NCI-H2227 treated with DMSO at 0.1 percent for 48 hours (cell line): ENCODE measurements at regions not wholly inside any gene's neighbourhood (a gene's known extent, or its start where the extent isn't known, plus 50 kb on each side); places are given as distances from the start of the nearest gene placed in this dataset.

ENCODE experiments used
- DNase-seq: peaks from one replicate; lab custom pipeline; 2025; lab: John Stamatoyannopoulos, UW

DNA sequence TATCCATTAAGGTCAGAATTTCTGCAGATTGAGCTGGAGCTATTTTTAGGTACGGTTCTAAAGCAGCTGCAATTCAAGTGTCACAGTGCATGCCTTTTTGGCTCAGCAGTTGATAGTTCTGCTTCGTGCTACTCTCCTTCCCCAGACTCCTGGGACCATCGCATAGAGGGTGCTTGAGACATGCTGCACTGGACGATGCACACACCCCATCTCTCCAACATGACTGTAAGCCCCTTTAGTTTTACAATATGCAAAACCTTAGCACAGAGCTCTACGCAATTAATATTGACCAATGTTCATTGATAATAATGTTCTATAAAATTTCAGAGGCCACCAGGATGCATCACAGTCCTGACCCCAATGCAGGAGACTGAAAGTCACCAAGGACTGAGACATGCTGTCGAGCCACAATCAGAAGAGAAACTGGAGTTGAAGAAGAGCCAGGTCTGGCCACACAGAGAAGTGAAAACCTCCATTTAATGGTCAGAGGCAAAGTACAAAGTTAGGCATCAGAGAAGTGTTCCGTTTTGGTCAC, 120.9 kb upstream of the ZC3H12C start:
- DNase-seq, result no peak

- DNase-seq, result no peak
These were observed 120.3 kb upstream of the ZC3H12C start for GRCh38 chr11:109972939-109973338.

DNA sequence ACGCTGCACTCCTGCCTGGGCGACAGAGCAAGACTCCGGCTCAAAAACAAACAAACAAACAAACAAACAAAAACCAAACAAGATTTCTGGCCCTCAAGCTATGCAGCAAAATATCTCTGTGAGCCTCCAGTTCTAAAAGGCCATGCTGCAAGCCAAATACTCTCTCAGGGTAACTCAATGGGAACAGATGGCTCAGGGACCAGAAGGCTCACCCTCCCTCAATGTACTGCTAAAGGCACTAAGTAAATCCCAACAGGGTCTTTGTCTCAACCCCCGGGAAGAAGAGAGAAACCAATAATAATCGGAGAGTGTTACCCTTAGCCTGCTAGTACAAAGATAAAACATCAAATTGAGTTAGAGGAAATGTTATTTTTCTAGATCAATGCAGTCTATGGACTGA, 119.7 kb upstream of the ZC3H12C start:
- no peak for DNase-seq

DNA sequence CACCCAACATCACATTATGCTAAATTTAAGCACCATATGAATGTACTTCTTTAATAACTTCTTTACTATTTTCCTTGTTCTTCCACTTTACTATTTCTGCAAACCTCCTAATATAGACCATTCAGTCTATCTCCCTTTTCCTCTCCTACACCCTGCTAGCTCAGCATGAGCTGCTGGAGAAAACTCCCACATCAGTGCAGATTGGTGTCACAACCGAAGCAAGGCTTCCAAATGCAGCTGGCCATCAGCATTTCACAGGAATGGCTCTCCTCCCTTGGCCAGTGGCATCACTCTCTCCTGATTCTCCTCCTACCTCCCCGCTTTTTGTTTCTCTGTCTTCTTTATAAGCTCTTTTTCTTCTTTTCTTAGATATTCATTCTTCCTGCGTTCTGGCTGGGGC, 118.7 kb upstream of the ZC3H12C start:
- no peak for DNase-seq

GRCh38 chr11:109978895-109979294, 114.3 kb upstream of the ZC3H12C start:
- no peak for DNase-seq

- no peak for DNase-seq
These were observed 112.1 kb upstream of the ZC3H12C start for GRCh38 chr11:109981031-109981636.

- DNase-seq, result no peak
These were observed 109.8 kb upstream of the ZC3H12C start for GRCh38 chr11:109983358-109983757.

DNA sequence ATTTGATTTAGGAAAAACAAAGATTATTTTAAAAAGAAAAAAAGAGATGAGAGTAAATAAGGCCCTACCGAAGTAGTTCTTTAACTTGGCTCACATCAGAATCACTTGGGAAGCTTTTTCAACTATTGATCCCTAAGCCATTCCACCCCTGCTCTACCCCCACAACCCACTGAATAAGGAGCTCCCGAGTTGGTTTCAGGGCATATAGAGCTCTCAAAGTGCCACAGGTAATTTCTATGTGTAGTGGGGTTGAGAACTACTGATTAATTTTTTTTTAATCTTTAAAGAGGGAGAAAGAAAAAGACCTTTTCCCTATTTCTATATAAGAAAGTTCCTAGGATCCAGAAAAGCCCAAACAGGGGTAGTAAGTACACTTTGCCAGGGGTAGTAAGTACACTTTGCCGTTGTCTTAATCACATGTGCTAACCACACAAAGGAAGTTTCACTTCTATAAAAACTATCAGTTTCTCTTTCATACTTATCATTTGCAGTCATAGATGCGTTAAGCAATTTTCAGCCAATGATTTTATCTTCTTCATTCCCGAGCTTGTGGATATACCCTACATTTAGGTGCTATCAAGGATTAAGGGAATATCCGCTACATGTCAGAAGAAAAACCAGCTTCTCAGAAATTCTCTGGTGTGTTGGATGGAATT, 108.4 kb upstream of the ZC3H12C start:
- no peak for DNase-seq

DNA sequence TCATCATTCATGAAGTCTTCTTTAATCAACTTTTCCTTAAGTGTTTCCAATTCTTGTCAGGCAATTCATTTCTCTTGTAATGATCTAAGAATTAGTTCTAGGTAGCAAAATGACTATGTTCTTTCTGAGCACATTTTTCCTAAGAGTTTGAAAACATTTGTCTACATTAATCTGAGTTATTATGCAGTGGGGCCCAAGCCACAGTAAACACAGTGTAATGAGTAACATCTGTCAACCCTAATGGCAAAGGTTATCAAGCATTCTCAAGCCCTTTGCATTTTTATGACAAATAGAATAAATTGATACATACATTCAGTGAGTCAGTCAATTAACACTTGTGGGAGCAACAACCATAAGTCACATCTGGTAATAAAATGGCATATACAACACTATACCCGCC, 106.7 kb upstream of the ZC3H12C start:
- DNase-seq, result no peak

DNA sequence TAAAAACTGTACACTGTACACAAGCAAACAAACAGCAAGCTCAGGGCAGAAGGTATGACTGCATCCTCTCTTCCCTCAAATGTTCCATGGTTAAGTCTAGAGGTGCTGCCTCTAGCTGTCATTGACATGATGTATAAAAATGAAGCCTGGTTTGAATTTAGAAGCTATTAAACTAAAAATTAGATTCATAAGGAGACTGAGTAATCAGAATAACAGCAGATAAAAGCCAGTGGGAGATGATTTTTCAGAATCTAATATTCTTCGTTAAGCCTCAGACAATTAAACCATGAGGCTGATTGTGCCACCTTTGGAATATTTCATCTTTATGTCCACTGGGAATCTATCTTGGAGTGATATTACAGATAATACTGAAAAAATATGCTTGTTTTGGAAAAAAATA, 101.4 kb upstream of the ZC3H12C start:
- no peak for DNase-seq

- no peak for DNase-seq
These were observed 99.4 kb upstream of the ZC3H12C start for GRCh38 chr11:109993786-109994185.

- no peak for DNase-seq
These were observed 98.3 kb upstream of the ZC3H12C start for GRCh38 chr11:109994907-109995306.

DNA sequence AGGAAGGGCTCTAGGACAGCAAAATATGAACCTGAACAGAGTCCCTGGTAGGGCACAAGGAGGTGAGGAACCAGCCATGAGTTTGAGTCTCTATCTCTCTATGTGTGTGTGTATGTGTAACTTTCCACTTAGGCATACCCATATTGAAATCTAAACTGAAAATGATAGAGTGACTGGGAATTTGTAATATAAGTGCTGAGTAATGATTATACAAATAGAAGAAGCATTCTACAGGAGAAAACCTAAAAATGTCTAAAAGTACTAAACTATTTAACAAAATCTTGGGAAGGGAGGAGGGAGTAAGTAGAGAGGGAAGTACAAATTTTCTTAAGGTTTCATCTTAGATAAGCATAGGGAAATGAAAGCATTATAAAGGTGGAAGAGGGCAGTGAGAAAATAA, 97.1 kb upstream of the ZC3H12C start:
- DNase-seq, result no peak

DNA sequence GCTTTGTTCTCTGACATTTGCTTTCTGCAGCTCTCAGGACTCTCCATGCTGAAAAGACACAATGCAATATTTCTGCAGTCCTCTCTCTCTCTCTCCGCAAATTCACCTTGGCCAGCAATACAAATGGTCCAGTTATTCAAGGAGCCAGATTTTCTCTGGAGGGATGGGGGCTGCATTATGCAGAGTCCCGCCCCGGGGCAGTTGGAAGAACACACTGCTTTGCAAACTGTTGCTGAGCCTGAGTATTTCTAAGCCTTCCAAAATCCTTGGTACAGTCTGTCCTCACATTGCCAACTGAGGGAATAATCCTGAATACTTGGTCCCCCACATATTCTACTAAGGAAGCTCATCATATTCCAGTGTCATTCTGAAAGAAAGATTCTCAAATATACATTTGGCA, 94.3 kb upstream of the ZC3H12C start:
- no peak for DNase-seq

DNA sequence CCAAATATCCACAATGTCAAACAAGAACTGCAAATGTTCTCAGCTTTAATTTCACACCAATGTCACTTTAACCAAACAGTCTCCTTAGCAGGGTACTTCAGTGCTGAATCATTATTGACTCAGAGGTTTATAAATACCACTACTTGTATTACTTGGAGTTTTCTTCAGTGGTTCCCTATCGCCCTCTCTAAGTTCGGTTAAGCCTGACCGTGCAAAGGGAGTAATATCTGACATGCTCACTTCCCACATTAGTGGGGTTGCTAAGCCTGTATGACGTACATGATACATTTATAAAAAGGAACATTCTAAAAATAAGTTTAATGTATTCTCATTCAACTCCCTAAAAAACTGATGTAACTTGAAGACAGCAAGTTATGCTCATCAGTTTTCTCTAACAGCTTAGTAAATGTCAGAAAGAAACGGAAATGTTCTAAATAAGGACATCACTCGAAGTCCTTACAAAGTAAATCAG, 93.1 kb upstream of the ZC3H12C start:
- DNase-seq, result no peak

- DNase-seq, result no peak
These were observed 92.3 kb upstream of the ZC3H12C start for GRCh38 chr11:110000850-110001249.

GRCh38 chr11:110003426-110003825, 89.8 kb upstream of the ZC3H12C start:
- no peak for DNase-seq

DNA sequence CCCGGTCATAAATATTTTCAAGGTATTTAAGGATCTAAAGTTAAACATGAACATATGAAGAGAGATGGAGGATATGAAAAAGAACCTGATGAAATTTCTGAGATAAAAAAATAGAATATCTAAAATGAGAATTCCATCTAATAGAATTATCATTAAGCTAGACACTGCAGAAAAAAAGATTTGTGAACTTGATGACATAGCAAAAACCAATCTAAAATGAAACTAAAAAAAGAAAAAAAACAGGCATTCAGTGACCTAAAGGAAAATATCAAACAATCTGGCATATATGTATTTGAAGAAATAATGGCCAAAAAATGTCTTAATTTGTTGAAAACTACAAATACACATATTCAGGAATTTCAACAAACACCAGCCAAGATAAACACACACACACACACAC, 81.6 kb upstream of the ZC3H12C start:
- no peak for DNase-seq

DNA sequence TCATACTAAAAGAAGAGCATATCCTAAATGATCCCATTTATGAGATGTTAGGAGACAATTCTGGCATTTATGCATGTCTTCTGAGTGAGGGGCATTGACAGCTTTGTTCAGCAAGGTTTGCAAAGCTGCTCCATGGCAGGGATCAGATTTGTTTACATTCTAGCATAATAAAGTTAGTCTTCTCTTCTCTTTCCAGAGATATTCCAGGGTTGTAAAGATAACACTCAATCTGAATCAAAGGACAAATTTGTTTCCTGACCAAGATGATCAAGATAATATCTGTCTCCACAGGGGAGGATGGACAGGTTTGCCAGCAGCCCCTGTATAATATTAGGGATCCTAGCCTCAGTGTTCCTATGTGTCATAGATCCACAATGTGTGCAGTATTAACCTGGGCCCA, 77.5 kb upstream of the ZC3H12C start:
- DNase-seq, result no peak

DNA sequence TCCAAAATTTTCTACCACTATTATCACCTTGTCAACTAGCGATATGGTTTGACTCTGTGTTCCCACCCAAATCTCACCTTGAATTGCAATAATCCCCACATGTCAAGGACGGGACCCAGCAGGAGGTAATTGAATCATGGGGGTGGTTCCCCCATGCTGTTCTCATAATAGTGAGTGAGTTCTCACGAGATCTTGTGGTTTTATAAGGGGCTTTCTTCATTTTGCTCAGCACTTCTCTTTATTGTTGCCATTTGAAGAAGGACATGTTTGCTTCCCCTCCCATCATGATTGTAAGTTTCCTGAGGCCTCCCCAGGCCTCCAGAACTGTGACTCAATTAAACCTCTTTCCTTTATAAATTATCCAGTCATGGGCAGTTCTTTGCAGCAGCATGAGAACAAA, 73.5 kb upstream of the ZC3H12C start:
- DNase-seq, result no peak

GRCh38 chr11:110022548-110022947, 70.6 kb upstream of the ZC3H12C start:
- no peak for DNase-seq

- DNase-seq, result no peak
These were observed 69.5 kb upstream of the ZC3H12C start for GRCh38 chr11:110023711-110024110.

- no peak for DNase-seq
These were observed 66.2 kb upstream of the ZC3H12C start for GRCh38 chr11:110026858-110027626.
